GM23338 (cell line): ENCODE measurements at regions not wholly inside any gene's neighbourhood (a gene's known extent, or its start where the extent isn't known, plus 50 kb on each side); places are given as distances from the start of the nearest gene placed in this dataset.

ENCODE experiments used
- ATAC-seq: fragments of 200-7000 bp; cut with Tn5 transposase; 3 replicates; pipeline ENCODE4 v1.9.1; 2020
- DNase-seq: peaks from one replicate; pipeline ENCODE4 v3.0.0-alpha.2; 2015; ENCODE audit warnings: low spot score
- H2AFZ ChIP-seq: fragments of 200-600 bp; sonication (generic); 2 replicates; pipeline ENCODE4 v1.8.0; 2016; ENCODE audit warnings: antibody characterized with exemption, mild to moderate bottlenecking, moderate library complexity
- H3F3A ChIP-seq: fragments of 200-600 bp; sonication (generic); replicated peaks from 2 replicates; pipeline ENCODE4 v1.8.0; 2017; ENCODE audit warnings: antibody characterized with exemption, mixed run types, low read depth
- H3K27ac ChIP-seq: fragments of 200-600 bp; sonication (generic); 2 replicates; pipeline ENCODE4 v1.6.1; 2016; ENCODE audit warnings: low read depth
- H3K27me3 ChIP-seq: fragments of 200-600 bp; sonication (generic); 2 replicates; pipeline ENCODE4 v1.8.0; 2016; ENCODE audit warnings: mild to moderate bottlenecking, mixed run types, moderate library complexity; ENCODE audit not compliant: insufficient read depth
- H3K36me3 ChIP-seq: fragments of 200-600 bp; sonication (generic); 2 replicates; pipeline ENCODE4 v1.8.0; 2016; ENCODE audit warnings: mild to moderate bottlenecking; ENCODE audit not compliant: insufficient read depth
- H3K4me1 ChIP-seq: fragments of 200-600 bp; sonication (generic); 2 replicates; pipeline ENCODE4 v1.8.0; 2016; ENCODE audit warnings: mild to moderate bottlenecking, moderate library complexity; ENCODE audit not compliant: insufficient read depth
- H3K4me2 ChIP-seq: fragments of 200-600 bp; sonication (generic); 2 replicates; pipeline ENCODE4 v1.7.1; 2017; ENCODE audit warnings: mixed run types
- H3K4me3 ChIP-seq: fragments of 200-600 bp; sonication (generic); 2 replicates; pipeline ENCODE4 v1.6.1; 2016; ENCODE audit warnings: mixed run types
- H3K79me2 ChIP-seq: fragments of 200-600 bp; sonication (generic); replicated peaks from 2 replicates; pipeline ENCODE4 v1.8.0; 2017; ENCODE audit warnings: mild to moderate bottlenecking; ENCODE audit not compliant: insufficient read depth
- H3K9me2 ChIP-seq: fragments of 200-600 bp; sonication (generic); 2 replicates; pipeline ENCODE4 v1.8.0; 2017; ENCODE audit not compliant: insufficient read depth
- H4K20me1 ChIP-seq: fragments of 200-600 bp; sonication (generic); replicated peaks from 2 replicates; pipeline ENCODE4 v1.8.0; 2017; ENCODE audit warnings: mild to moderate bottlenecking; ENCODE audit not compliant: insufficient read depth
- H3K27ac Mint-ChIP-seq: 2 replicates; pipeline ENCODE4 v1.8.0; 2020; ENCODE audit warnings: inconsistent platforms, mild to moderate bottlenecking, moderate library complexity, mixed read lengths
- H3K27me3 Mint-ChIP-seq: 3 replicates; pipeline ENCODE4 v1.8.0; 2022; ENCODE audit warnings: low read depth, mild to moderate bottlenecking, moderate library complexity, mixed read lengths, inconsistent platforms; ENCODE audit not compliant: insufficient read depth, poor library complexity
- H3K36me3 Mint-ChIP-seq: 3 replicates; pipeline ENCODE4 v1.8.0; 2021; ENCODE audit warnings: low read depth, mild to moderate bottlenecking, inconsistent platforms, moderate library complexity, mixed read lengths
- H3K4me1 Mint-ChIP-seq: 3 replicates; pipeline ENCODE4 v1.8.0; 2020; ENCODE audit warnings: mild to moderate bottlenecking, inconsistent platforms, mixed read lengths
- H3K4me3 Mint-ChIP-seq: 3 replicates; pipeline ENCODE4 v1.8.0; 2021; ENCODE audit warnings: moderate library complexity, mild to moderate bottlenecking, inconsistent platforms, mixed read lengths
- H3K9me3 Mint-ChIP-seq: 3 replicates; pipeline ENCODE4 v1.8.0; 2020; ENCODE audit warnings: moderate library complexity, mild to moderate bottlenecking, inconsistent platforms, mixed read lengths
- CREB1 ChIP-seq: fragments of 250-450 bp; sonication (Bioruptor Pico); IDR thresholded peaks from 2 replicates; pipeline ENCODE4 v1.5.0; 2020; ENCODE audit warnings: low read depth, mild to moderate bottlenecking, moderate library complexity
- ETS1 ChIP-seq: IDR thresholded peaks from 2 replicates; pipeline ENCODE4 v1.6.1; 2016; ENCODE audit warnings: antibody characterized with exemption
- EZH2phosphoT487 ChIP-seq: fragments of 200-600 bp; sonication (generic); IDR thresholded peaks from one replicate; pipeline ENCODE4 v1.8.1; 2018; ENCODE audit warnings: antibody characterized with exemption; ENCODE audit not compliant: unreplicated experiment
- POLR2AphosphoS5 ChIP-seq: IDR thresholded peaks from 2 replicates; pipeline ENCODE4 v1.6.1; 2016; ENCODE audit warnings: antibody characterized with exemption, low read depth
- STAT1 ChIP-seq: IDR thresholded peaks from one replicate; pipeline ENCODE4 v1.6.1; 2016; ENCODE audit warnings: antibody characterized with exemption; ENCODE audit not compliant: unreplicated experiment
- ZNF114 ChIP-seq: fragments of 250-450 bp; sonication (Bioruptor Pico); IDR thresholded peaks from 2 replicates; pipeline ENCODE4 v1.5.0; 2020; ENCODE audit warnings: mild to moderate bottlenecking, moderate library complexity
- ZNF331 ChIP-seq: fragments of 250-450 bp; sonication (Bioruptor Pico); IDR thresholded peaks from 2 replicates; pipeline ENCODE4 v1.5.0; 2020; ENCODE audit warnings: low read depth, mild to moderate bottlenecking, moderate library complexity
- TF ChIP-seq, protein P1 (sequence below): IDR thresholded peaks from one replicate; pipeline ENCODE4 v1.6.1; 2018; ENCODE audit warnings: antibody characterized with exemption; ENCODE audit not compliant: unreplicated experiment
- TF ChIP-seq, protein P2 (sequence below), 2 experiments: fragments of 200-600 bp in 1 of 2; sonication (generic) in 1 of 2; conservative IDR thresholded peaks; 2 replicates each; pipeline versions ENCODE4 v1.5.1 to v1.6.1; 2016 to 2017; ENCODE audit warnings: antibody characterized with exemption in 2 of 2, low read depth in 2 of 2, mild to moderate bottlenecking in 2 of 2, moderate library complexity in 1 of 2

DNA sequence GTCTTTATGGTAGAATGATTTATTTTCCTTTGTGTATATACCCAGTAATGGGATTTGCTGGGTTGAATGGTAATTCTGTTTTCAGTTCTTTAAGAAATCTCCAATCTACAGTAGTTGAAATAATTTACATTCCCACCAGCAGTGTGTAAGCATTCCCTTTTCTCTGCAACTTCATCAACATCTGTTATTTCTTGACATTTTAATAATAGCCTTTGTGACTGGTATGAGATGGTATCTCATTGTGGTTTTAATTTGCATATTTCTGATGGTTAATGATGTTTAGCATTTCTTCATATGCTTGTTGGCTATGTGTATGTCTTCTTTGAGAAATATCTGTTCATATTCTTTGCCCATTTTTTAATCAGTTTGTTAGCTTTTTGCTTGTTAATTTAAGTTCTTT, 901.2 kb downstream of the METTL15 start (continued):
- TF ChIP-seq ETS1 = no peak
- TF ChIP-seq, protein P1, sequence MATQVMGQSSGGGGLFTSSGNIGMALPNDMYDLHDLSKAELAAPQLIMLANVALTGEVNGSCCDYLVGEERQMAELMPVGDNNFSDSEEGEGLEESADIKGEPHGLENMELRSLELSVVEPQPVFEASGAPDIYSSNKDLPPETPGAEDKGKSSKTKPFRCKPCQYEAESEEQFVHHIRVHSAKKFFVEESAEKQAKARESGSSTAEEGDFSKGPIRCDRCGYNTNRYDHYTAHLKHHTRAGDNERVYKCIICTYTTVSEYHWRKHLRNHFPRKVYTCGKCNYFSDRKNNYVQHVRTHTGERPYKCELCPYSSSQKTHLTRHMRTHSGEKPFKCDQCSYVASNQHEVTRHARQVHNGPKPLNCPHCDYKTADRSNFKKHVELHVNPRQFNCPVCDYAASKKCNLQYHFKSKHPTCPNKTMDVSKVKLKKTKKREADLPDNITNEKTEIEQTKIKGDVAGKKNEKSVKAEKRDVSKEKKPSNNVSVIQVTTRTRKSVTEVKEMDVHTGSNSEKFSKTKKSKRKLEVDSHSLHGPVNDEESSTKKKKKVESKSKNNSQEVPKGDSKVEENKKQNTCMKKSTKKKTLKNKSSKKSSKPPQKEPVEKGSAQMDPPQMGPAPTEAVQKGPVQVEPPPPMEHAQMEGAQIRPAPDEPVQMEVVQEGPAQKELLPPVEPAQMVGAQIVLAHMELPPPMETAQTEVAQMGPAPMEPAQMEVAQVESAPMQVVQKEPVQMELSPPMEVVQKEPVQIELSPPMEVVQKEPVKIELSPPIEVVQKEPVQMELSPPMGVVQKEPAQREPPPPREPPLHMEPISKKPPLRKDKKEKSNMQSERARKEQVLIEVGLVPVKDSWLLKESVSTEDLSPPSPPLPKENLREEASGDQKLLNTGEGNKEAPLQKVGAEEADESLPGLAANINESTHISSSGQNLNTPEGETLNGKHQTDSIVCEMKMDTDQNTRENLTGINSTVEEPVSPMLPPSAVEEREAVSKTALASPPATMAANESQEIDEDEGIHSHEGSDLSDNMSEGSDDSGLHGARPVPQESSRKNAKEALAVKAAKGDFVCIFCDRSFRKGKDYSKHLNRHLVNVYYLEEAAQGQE = no peak

DNA sequence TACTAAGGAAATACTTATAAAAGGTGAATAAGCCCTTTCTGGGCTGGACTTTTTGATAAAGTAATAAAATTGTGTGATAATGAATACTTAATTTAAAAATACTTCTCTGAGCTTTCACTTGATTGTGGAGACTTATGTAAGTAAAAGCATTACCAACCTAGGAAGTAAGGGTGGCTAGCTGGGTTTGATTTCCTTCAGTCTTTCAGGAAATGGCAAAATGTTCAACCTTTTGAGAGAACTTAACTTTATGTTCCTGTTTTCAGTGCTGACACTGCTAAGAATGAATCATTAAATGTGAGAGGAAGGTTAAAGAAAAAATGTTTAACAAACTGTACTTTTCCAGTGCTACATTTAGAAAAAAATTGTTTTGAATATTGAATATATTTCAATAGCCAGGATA, 900.3 kb downstream of the METTL15 start:
- Histone ChIP-seq H3F3A (no peaks in the 10 kb centered on the region), H3K4me2 (no peak overlapping the region), H3K9me2 (no peaks in the 10 kb centered on the region), H3K4me3 (no peak overlapping the region), H3K4me1 (no peaks in the 10 kb centered on the region; the same call in 1 of the 2 replicates), H3K36me3 (no peaks in the 10 kb centered on the region), H2AFZ (no peak overlapping the region), H4K20me1 (no peaks in the 10 kb centered on the region), H3K27ac (no peak overlapping the region), H3K27me3 (no peaks in the 10 kb centered on the region), H3K79me2 (no peaks in the 10 kb centered on the region)
- no peaks in the 10 kb centered on the region for H3K9me3 Mint-ChIP-seq
- H3K36me3 Mint-ChIP-seq = no peaks in the 10 kb centered on the region
- TF ChIP-seq, protein P1 = no peak
- TF ChIP-seq POLR2AphosphoS5 (no peak), ETS1 (no peak), ZNF114 (CRISPR knock-in tag) (no peak), ZNF331 (CRISPR knock-in tag) (no peak), STAT1 (no peak), EZH2phosphoT487 (no peak), CREB1 (CRISPR knock-in tag) (no peak)
- TF ChIP-seq, protein P2, sequence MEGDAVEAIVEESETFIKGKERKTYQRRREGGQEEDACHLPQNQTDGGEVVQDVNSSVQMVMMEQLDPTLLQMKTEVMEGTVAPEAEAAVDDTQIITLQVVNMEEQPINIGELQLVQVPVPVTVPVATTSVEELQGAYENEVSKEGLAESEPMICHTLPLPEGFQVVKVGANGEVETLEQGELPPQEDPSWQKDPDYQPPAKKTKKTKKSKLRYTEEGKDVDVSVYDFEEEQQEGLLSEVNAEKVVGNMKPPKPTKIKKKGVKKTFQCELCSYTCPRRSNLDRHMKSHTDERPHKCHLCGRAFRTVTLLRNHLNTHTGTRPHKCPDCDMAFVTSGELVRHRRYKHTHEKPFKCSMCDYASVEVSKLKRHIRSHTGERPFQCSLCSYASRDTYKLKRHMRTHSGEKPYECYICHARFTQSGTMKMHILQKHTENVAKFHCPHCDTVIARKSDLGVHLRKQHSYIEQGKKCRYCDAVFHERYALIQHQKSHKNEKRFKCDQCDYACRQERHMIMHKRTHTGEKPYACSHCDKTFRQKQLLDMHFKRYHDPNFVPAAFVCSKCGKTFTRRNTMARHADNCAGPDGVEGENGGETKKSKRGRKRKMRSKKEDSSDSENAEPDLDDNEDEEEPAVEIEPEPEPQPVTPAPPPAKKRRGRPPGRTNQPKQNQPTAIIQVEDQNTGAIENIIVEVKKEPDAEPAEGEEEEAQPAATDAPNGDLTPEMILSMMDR (conservative IDR thresholded peaks at IDR 0.05; ENCODE audit: low read depth in 2 of 2) = no peak
- ATAC-seq (no peak), DNase-seq (no peak)
- H3K4me3 Mint-ChIP-seq = no peak overlapping the region
- H3K27me3 Mint-ChIP-seq = no peaks in the 10 kb centered on the region
- H3K4me1 Mint-ChIP-seq = peaks cover 4% of the 10 kb centered on the region; the same call in 1 of the 3 replicates
- no peak overlapping the region for H3K27ac Mint-ChIP-seq
